Stimulated activated CD4-positive, alpha-beta T cell treated with anti-CD3 and anti-CD28 coated beads, Interleukin-12 subunit alpha, Interleukin-12 subunit beta, amount 100 ng/mL, for 24 hours (primary cell): ENCODE measurements at regions not wholly inside any gene's neighbourhood (a gene's known extent, or its start where the extent isn't known, plus 50 kb on each side); places are given as distances from the start of the nearest gene placed in this dataset.

ENCODE experiments used
- DNase-seq, 2 experiments: peaks; one replicate each; pipeline ENCODE4 v3.0.0-alpha.2; 2020; ENCODE audit warnings: low read depth in 2 of 2

- DNase-seq: no peak
Measured at GRCh38 chr2:21690005-21690404, 566.2 kb downstream of the TDRD15 start.

- no peak for DNase-seq
Measured at GRCh38 chr2:21693081-21693480, 569.3 kb downstream of the TDRD15 start.

DNA sequence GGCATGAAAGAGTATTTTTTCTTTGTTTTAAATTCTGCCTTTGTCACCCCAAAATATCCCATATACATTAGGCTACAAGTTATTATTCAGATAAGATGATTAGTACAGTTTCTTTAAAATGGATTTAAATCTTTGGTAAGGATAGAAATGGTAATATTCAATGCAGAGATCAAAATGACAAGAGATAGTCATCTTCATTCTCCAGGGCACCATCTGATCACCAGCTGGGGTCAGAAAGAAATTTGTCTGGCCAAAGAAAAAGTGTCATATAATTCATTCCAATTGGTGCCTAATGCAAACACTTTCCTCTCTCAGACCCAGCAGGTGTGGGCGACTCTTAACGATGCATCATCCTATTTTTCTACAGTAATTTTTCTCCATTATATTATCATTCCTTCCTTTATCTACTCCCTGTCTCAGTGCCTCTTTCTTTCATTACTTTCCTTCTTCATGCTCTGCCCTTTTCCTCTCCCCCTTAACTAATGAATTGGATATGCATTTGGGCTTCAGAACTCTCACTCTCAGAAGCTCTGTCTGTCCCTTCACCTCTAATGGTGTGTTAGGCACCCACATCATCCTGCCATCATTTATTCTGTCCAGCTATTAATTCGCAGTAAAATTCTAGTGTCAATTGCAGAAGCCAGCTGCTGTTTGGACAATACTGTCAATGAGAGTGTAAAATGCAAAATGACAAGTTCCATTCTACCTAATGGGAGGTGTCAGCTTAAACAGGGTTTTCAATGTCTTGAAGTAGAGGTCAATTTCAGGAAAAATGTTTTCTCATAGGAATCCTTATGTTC, 570.5 kb downstream of the TDRD15 start:
- DNase-seq: no peak

DNA sequence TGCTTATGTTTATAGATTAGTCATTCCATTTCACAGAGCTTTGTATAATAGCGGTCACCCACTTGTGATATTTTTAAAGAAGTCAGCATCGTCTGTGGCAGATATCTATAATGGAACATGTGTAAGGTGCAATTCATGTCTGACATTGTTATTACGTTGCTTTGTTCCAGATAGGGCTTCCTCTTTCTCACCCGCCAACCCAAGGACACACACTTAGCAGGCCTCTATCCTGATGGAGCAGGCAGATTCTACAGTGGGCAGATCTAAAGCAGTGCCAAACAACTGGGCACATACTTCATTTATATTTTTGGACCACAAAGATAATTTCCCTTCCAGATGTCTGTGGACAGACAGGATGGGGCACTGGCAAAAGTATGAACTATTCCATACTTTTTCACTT, 573.1 kb downstream of the TDRD15 start:
- no peak for DNase-seq

- no peak for DNase-seq
Measured at GRCh38 chr2:21700644-21701043, 576.9 kb downstream of the TDRD15 start.

GRCh38 chr2:21710031-21710430, 586.3 kb downstream of the TDRD15 start:
- no peak for DNase-seq

DNA sequence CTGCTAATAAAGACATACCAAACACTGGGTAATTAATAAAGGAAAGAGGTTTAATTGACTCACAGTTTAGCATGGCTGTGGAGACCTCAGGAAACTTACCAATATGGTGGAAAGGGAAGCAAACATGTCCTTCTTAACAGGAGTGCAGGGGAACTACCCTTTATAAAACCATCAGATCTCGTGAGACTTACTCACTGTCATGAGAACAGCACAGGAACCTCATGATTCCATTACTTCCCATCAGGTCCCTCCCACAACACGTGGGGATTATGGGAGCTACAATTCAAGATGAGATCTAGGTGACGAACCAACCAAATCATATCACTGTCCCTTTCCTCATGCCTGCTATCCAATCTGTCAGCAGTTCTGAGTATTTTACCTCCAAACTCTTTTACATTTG, 586.7 kb downstream of the TDRD15 start:
- no peak for DNase-seq

GRCh38 chr2:21715887-21716286, 592.1 kb downstream of the TDRD15 start:
- DNase-seq: no peak

DNA sequence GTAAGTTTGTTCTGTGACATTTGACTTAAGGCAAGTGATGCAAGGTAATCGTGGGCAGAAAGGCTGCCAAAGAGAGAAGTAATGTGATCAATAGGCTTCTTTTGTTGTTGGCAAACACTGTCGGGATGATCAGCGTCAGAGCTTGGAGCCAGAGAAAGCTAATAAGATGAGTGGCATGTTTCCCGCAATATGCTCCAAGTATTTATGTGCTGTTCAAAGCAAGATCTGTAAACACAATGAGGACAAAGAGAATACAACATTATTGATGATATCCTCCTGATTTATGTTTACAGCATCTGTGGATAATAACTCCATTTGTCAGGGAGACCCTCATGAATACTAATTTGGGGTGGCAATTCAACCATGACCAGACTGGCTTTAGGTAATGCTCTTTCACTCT, 603.3 kb downstream of the TDRD15 start:
- no peak for DNase-seq

GRCh38 chr2:21728133-21728532, 604.4 kb downstream of the TDRD15 start:
- DNase-seq: no peak

GRCh38 chr2:21730141-21730540, 606.4 kb downstream of the TDRD15 start:
- DNase-seq: no peak

- DNase-seq: no peak
Measured at GRCh38 chr2:21740484-21740883, 616.7 kb downstream of the TDRD15 start.

GRCh38 chr2:21746499-21746898, 622.7 kb downstream of the TDRD15 start:
- DNase-seq: no peak

DNA sequence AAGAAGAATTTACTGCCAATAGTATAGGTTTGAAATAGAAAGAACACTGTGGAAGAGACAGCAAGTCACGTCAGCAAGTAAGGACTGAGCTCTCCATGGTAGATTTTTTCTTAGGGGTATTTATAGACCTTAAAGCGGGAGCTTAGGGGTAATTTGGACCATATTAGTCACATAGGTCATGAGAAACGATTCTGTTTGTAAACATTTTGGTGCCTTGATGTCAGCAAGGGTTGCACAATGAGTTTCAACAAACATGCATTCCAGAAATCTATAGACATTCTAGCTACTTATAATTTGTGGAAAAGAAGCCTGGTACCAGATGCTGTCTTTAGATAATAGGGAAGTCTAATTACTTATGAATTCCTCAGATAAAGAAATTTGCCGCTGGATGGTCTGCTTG, 624.7 kb downstream of the TDRD15 start:
- no peak for DNase-seq

GRCh38 chr2:21754164-21754788, 630.5 kb downstream of the TDRD15 start:
- DNase-seq: no peak

GRCh38 chr2:21757805-21758430, 634.1 kb downstream of the TDRD15 start:
- DNase-seq: no peak

DNA sequence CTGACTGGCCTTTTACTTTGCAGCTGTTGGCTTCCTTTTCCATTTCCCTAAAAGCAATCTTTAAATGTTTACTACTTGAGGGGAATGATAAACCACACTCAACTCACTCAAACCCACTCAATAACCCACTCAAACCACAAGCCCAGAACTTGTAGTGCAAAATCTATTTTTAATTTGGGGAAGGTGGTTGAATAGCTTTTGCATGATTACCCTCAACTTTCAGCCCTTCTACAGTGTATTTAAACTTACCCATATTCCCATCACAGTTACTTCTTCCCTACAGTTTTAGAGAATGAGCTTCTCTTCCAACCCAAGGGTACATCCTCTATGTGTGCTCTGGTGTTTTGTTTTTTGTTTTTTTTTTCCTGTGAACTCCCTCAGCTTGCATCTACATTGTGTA, 636.1 kb downstream of the TDRD15 start:
- no peak for DNase-seq

GRCh38 chr2:21761361-21761760, 637.6 kb downstream of the TDRD15 start:
- no peak for DNase-seq

DNA sequence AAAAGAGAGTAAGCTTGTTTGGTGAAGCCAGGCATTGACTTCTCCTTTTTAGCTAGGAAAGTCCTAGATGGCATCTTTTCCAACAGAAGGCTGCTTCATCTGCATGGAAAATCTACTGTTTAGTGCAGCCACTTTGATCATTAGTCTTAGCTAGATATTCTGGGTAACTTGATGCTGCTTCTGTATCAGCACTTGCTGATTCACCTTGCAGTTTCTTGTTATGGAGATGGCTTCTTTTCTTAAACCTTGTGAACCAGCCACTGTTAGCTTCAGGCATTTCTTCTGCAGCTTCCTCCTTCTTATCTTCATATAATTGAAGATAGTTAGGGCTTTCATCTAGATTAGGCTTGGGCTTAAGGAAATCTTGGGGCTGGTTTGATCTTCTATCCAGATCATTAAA, 639.7 kb downstream of the TDRD15 start:
- no peak for DNase-seq

DNA sequence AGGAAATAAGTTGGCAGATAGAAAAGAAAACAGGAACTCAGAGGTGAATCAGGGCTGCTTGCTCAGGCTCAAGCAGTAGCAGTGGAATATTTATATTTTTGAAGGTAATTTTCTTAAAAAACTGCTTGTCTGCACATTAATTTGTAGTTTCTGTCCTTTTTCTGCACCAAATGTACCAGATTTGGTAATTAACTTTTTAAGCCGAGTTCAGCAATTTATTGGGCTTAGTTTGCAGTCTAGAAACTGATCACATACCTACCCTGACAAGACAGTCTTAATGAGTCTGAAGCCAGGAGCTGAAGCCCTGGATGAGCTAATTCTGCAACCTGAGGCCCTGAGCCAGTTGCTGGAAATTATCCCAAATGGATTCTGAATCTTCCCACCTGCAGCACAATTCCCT, 647.0 kb downstream of the TDRD15 start:
- DNase-seq: no peak

DNA sequence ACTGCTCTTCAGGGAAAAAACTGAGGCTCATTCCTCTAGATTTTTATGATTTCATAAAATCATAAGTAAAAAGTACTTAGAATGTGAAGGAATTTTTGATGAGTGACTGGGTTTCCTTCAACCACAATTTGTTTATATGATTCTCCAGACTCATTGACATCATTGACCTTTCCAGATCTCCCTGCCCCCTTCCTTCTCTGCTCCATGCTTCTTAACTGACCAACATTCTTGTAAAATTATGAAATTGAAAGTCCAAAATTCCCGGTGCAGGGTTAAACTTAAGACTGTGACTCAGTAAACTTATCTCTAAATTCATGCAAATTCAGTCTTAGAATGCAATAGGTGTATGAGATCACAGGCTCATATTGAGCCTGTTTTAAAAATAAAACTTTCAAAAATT, 648.9 kb downstream of the TDRD15 start:
- no peak for DNase-seq

DNA sequence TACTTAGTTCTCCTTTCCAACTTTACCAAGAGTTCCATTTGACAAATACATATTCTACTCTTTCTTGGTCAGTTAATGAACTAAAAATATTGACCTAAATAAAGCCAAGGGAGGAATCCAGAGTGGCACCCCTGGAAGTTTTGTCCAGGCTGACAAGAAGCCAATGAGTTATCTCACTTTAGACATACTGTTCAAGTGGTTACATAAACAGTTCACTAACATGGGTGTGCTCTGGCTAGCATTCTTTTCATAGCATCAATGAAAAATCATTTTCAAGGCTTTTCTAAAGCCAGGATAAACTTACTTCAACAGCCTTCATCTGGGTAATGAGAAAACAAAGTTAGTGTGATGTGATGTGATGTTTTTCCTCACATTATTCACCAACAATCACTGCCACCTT, 649.4 kb downstream of the TDRD15 start:
- DNase-seq: no peak

DNA sequence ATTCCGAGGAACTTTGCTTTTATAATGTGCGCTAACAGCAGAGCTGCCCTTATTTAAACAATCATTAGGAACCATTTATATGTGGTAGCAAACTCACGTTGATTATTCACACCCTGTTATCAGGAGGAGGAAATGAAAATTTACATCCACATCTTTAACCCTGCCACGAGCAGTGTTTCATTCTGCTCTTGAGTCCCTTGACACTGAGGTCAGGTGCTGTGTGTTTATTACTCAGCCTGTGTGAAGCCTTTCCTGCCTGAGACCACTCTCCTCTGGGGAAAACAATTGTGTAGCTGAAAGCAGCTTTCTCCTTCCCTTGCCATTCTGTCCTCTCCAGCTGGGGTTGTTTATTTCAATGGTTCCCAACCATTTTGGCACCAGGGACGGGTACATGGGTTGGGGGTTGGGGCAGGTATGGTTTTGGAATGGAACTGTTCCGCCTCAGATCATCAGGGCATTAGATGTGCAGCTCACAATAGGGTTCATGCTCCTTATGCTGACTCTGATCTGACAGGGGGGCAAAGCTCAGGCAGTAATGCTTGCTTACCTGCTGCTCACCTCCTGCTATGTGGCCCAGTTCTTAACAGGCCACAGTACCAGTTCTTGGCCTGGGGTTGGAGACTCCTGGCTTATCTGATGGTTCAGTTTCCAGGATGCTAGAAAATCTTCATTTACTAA, 651.1 kb downstream of the TDRD15 start:
- no peak for DNase-seq
